Activated T-cell treated with anti-CD3 and anti-CD28 coated beads, Interleukin-2, amount 50 U/mL, for 48 hours (primary cell): ENCODE measurements at regions not wholly inside any gene's neighbourhood (a gene's known extent, or its start where the extent isn't known, plus 50 kb on each side); places are given as distances from the start of the nearest gene placed in this dataset.

Experiments used
- DNase-seq, 2 experiments: peaks; one replicate each; pipeline ENCODE4 v3.0.0-alpha.2; 2020

GRCh38 chr5:81854915-81855314, 104.0 kb upstream of the SSBP2 start:
- no peak for DNase-seq

GRCh38 chr5:81854485-81854884, 103.6 kb upstream of the SSBP2 start:
- DNase-seq: no peak

- no peak for DNase-seq
Measured at GRCh38 chr5:81853030-81853357, 102.1 kb upstream of the SSBP2 start.

- peak; percentile 40 to 44 for DNase-seq
Measured at GRCh38 chr5:81852291-81853029, 101.6 kb upstream of the SSBP2 start.

- peak; percentile 92 to 93 for DNase-seq
Measured at GRCh38 chr5:81851481-81852178, 100.7 kb upstream of the SSBP2 start.

GRCh38 chr5:81850501-81851357, 99.8 kb upstream of the SSBP2 start:
- DNase-seq: no peak

GRCh38 chr5:81849770-81850367, 99.0 kb upstream of the SSBP2 start:
- no peak for DNase-seq

GRCh38 chr5:81848362-81848880, 97.5 kb upstream of the SSBP2 start:
- no peak for DNase-seq

GRCh38 chr5:81846301-81846700, 95.4 kb upstream of the SSBP2 start:
- DNase-seq: no peak

GRCh38 chr5:81843845-81844244, 92.9 kb upstream of the SSBP2 start:
- DNase-seq: no peak

GRCh38 chr5:81842795-81843398, 92.0 kb upstream of the SSBP2 start:
- no peak for DNase-seq

- DNase-seq: no peak
Measured at GRCh38 chr5:81839034-81839433, 88.1 kb upstream of the SSBP2 start.

GRCh38 chr5:81838307-81838906, 87.5 kb upstream of the SSBP2 start:
- DNase-seq: no peak

- DNase-seq: no peak
Measured at GRCh38 chr5:81837667-81838306, 86.9 kb upstream of the SSBP2 start.

- no peak for DNase-seq
Measured at GRCh38 chr5:81835814-81836367, 85.0 kb upstream of the SSBP2 start.

GRCh38 chr5:81834021-81834660, 83.2 kb upstream of the SSBP2 start:
- DNase-seq: no peak

- no peak for DNase-seq
Measured at GRCh38 chr5:81830596-81830995, 79.7 kb upstream of the SSBP2 start.

- DNase-seq: no peak
Measured at GRCh38 chr5:81829242-81829641, 78.3 kb upstream of the SSBP2 start.

GRCh38 chr5:81827500-81827899, 76.6 kb upstream of the SSBP2 start:
- no peak for DNase-seq

- DNase-seq: no peak
Measured at GRCh38 chr5:81826128-81826527, 75.2 kb upstream of the SSBP2 start.

GRCh38 chr5:81825237-81825636, 74.3 kb upstream of the SSBP2 start:
- no peak for DNase-seq
